ENCODE measurements at regions not wholly inside any gene's neighbourhood (a gene's known extent, or its start where the extent isn't known, plus 50 kb on each side); places are given as distances from the start of the nearest gene placed in this dataset.

GRCh38 chr11:115112754-115113153 is 391.5 kb downstream of the CADM1 start:
- Histone ChIP-seq H3K4me3 (replicated peaks; ENCODE audit: low read depth, low read length) (no peak overlapping the region), H3K27me3 (replicated peaks; ENCODE audit: control insufficient read depth, insufficient read depth, low read length) (no peaks in the 10 kb centered on the region), H3K36me3 (ENCODE audit: control insufficient read depth, insufficient read depth, low read length) (no peaks in the 10 kb centered on the region)
- DNase-seq (ENCODE audit: extremely low read depth, insufficient read length), result no peak
- TF ChIP-seq, protein P1, sequence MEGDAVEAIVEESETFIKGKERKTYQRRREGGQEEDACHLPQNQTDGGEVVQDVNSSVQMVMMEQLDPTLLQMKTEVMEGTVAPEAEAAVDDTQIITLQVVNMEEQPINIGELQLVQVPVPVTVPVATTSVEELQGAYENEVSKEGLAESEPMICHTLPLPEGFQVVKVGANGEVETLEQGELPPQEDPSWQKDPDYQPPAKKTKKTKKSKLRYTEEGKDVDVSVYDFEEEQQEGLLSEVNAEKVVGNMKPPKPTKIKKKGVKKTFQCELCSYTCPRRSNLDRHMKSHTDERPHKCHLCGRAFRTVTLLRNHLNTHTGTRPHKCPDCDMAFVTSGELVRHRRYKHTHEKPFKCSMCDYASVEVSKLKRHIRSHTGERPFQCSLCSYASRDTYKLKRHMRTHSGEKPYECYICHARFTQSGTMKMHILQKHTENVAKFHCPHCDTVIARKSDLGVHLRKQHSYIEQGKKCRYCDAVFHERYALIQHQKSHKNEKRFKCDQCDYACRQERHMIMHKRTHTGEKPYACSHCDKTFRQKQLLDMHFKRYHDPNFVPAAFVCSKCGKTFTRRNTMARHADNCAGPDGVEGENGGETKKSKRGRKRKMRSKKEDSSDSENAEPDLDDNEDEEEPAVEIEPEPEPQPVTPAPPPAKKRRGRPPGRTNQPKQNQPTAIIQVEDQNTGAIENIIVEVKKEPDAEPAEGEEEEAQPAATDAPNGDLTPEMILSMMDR (IDR thresholded peaks at IDR 0.05; ENCODE audit: insufficient read depth, low read length, poor library complexity, severe bottlenecking), result no peak

DNA sequence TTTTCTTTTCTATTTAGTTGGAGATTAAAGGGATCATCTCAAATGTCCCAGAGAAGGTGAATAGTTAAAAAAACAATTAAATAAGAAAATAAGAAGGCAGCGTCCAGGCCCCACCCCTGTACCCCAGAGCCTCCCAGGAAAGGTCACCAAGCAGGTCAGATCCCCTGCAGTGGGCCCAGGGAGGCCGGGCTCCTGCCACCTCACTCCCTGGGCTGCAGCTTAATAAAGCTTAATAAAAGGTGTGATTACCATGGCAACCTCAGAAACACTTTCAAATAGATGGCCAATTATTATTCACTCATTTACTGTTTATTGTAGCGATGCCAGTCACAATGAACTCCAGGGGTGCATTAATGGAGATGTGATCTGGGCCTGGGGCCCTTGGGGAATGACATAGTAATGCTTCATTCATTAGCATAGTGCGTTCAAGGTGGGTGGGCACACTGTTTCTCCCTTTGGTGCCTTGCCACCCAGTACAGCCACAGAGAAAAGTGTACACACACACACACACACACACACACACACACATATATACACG is 386.2 kb downstream of the CADM1 start:
- TF ChIP-seq, protein P1 (IDR thresholded peaks at IDR 0.05; ENCODE audit: insufficient read depth, low read length, poor library complexity, severe bottlenecking), result no peak
- no peak for DNase-seq (ENCODE audit: extremely low read depth, insufficient read length)

DNA sequence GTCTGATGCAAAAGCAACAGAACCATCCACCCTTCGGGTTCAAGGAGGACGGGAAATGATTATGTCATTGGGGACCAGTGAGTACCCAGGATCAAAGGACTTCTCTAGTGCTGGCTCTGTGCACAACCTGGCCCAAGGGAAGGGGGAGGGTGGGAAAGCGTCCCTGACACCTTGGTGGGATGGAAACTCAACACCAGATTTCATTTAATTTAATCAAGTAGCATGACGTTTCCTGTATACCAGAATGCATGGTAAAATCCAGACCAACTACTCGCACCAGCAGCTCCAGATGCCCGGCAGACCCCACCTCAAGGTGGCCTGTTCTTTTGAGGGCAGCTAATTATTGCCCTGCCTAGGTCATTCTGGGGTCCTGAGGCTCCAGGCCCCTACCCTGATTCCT is 385.1 kb downstream of the CADM1 start:
- TF ChIP-seq, protein P1 (IDR thresholded peaks at IDR 0.05; ENCODE audit: insufficient read depth, low read length, poor library complexity, severe bottlenecking), result no peak
- H3K4me3 ChIP-seq (replicated peaks; ENCODE audit: low read depth, low read length), result no peak overlapping the region
- H3K36me3 ChIP-seq (ENCODE audit: control insufficient read depth, insufficient read depth, low read length), result no peaks in the 10 kb centered on the region
- DNase-seq (ENCODE audit: extremely low read depth, insufficient read length), result no peak
- no peaks in the 10 kb centered on the region for H3K27me3 ChIP-seq (replicated peaks; ENCODE audit: control insufficient read depth, insufficient read depth, low read length)

More for the DNA sequence above, 386.2 kb downstream of the CADM1 start:
- Histone ChIP-seq H3K36me3 (ENCODE audit: control insufficient read depth, insufficient read depth, low read length) (no peaks in the 10 kb centered on the region), H3K4me3 (replicated peaks; ENCODE audit: low read depth, low read length) (no peak overlapping the region), H3K27me3 (replicated peaks; ENCODE audit: control insufficient read depth, insufficient read depth, low read length) (no peaks in the 10 kb centered on the region)
